HCT116 (cell line): ENCODE measurements at regions not wholly inside any gene's neighbourhood (a gene's known extent, or its start where the extent isn't known, plus 50 kb on each side); places are given as distances from the start of the nearest gene placed in this dataset.

Experiments
- EZH2 ChIP-seq: fragments of 200-600 bp; sonication (generic); IDR thresholded peaks from 2 replicates; pipeline ENCODE4 v1.6.1; 2017; ENCODE audit warnings: antibody characterized with exemption, mixed run types
- EZH2phosphoT487 ChIP-seq: fragments of 200-600 bp; IDR thresholded peaks from 2 replicates; pipeline ENCODE4 v1.6.1; 2018; ENCODE audit warnings: antibody characterized with exemption, borderline replicate concordance
- POLR2A ChIP-seq: IDR thresholded peaks from 2 replicates; pipeline ENCODE4 v1.7.0; 2011; ENCODE audit warnings: borderline replicate concordance; ENCODE audit not compliant: insufficient read depth, insufficient read length; ENCODE audit errors: extremely low read depth
- POLR2AphosphoS5 ChIP-seq: IDR thresholded peaks from 2 replicates; pipeline ENCODE4 v1.6.1; 2011; ENCODE audit warnings: mild to moderate bottlenecking, low read depth, low read length, moderate library complexity
- TF ChIP-seq, protein P1 (sequence below), 3 experiments: fragments of 200-600 bp in 1 of 3; sonication (generic) in 1 of 3; IDR thresholded peaks in 2 of 3; conservative IDR thresholded peaks in 1 of 3; 2 replicates each; pipeline ENCODE4 v1.5.1; 2012 to 2017; ENCODE audit warnings: low read depth in 2 of 3, low read length in 2 of 3, antibody characterized with exemption in 1 of 3, borderline replicate concordance in 1 of 3, control low read depth in 1 of 3, mild to moderate bottlenecking in 1 of 3, mixed read lengths in 1 of 3, mixed run types in 1 of 3, moderate library complexity in 1 of 3; ENCODE audit not compliant: insufficient read depth in 1 of 3
- TF ChIP-seq, protein P2 (sequence below): IDR thresholded peaks from 2 replicates; pipeline ENCODE4 v1.6.1; 2011; ENCODE audit warnings: mild to moderate bottlenecking, low read length, moderate library complexity; ENCODE audit not compliant: insufficient replicate concordance; ENCODE audit errors: extremely low read depth
- TF ChIP-seq, protein P3 (sequence below): IDR thresholded peaks from 2 replicates; pipeline ENCODE4 v1.6.1; 2012

DNA sequence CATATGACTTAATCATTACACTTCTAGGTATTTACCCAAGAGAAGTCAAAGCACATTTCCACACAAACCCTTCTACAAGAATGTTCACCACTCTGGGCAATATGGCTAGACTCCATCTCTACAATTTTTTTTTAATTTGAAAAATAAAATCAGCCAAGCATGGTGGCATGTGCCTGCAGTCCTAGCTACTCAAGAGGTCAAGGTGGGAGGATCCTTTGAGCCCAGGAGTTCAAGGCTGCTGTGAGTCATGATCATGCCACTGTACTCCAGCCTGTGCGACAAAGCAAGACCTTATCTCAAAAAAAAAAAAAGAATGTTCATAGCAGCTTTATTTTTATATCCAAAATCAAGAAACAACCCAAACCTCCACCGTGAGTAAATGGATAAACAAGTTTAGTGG is 70.3 kb upstream of the MBNL3 start:
- TF ChIP-seq, protein P1, sequence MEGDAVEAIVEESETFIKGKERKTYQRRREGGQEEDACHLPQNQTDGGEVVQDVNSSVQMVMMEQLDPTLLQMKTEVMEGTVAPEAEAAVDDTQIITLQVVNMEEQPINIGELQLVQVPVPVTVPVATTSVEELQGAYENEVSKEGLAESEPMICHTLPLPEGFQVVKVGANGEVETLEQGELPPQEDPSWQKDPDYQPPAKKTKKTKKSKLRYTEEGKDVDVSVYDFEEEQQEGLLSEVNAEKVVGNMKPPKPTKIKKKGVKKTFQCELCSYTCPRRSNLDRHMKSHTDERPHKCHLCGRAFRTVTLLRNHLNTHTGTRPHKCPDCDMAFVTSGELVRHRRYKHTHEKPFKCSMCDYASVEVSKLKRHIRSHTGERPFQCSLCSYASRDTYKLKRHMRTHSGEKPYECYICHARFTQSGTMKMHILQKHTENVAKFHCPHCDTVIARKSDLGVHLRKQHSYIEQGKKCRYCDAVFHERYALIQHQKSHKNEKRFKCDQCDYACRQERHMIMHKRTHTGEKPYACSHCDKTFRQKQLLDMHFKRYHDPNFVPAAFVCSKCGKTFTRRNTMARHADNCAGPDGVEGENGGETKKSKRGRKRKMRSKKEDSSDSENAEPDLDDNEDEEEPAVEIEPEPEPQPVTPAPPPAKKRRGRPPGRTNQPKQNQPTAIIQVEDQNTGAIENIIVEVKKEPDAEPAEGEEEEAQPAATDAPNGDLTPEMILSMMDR (IDR thresholded peaks at IDR 0.05 in 2 of 3, conservative IDR thresholded peaks at IDR 0.05 in 1 of 3; ENCODE audit: borderline replicate concordance in 1 of 3, insufficient read depth in 1 of 3, low read depth in 2 of 3, low read length in 2 of 3): no peak
- TF ChIP-seq, protein P2, sequence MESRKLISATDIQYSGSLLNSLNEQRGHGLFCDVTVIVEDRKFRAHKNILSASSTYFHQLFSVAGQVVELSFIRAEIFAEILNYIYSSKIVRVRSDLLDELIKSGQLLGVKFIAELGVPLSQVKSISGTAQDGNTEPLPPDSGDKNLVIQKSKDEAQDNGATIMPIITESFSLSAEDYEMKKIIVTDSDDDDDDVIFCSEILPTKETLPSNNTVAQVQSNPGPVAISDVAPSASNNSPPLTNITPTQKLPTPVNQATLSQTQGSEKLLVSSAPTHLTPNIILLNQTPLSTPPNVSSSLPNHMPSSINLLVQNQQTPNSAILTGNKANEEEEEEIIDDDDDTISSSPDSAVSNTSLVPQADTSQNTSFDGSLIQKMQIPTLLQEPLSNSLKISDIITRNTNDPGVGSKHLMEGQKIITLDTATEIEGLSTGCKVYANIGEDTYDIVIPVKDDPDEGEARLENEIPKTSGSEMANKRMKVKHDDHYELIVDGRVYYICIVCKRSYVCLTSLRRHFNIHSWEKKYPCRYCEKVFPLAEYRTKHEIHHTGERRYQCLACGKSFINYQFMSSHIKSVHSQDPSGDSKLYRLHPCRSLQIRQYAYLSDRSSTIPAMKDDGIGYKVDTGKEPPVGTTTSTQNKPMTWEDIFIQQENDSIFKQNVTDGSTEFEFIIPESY: no peak
- TF ChIP-seq POLR2AphosphoS5 (no peak), EZH2phosphoT487 (no peak), EZH2 (no peak), POLR2A (no peak)
- TF ChIP-seq, protein P3, sequence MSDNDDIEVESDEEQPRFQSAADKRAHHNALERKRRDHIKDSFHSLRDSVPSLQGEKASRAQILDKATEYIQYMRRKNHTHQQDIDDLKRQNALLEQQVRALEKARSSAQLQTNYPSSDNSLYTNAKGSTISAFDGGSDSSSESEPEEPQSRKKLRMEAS: no peak
